ENCODE measurements at regions not wholly inside any gene's neighbourhood (a gene's known extent, or its start where the extent isn't known, plus 50 kb on each side); places are given as distances from the start of the nearest gene placed in this dataset.

GRCh38 chr2:111642586-111643327 is 241.2 kb downstream of the ANAPC1 start:
- no peak for DNase-seq (ENCODE audit: low read depth)

GRCh38 chr2:111643759-111644158 is 240.2 kb downstream of the ANAPC1 start:
- no peak for DNase-seq (ENCODE audit: low read depth)

- DNase-seq (ENCODE audit: low read depth): no peak
Measured at GRCh38 chr2:111647359-111647758, 236.6 kb downstream of the ANAPC1 start.

- DNase-seq (ENCODE audit: low read depth): no peak
Measured at GRCh38 chr2:111652038-111652437, 232.0 kb downstream of the ANAPC1 start.

GRCh38 chr2:111652681-111653080 is 231.3 kb downstream of the ANAPC1 start:
- no peak for DNase-seq (ENCODE audit: low read depth)

GRCh38 chr2:111653103-111653624 is 230.8 kb downstream of the ANAPC1 start:
- no peak for DNase-seq (ENCODE audit: low read depth)

- DNase-seq (ENCODE audit: low read depth): no peak
Measured at GRCh38 chr2:111653913-111654312, 230.1 kb downstream of the ANAPC1 start.

- DNase-seq (ENCODE audit: low read depth): no peak
Measured at GRCh38 chr2:111654829-111655228, 229.2 kb downstream of the ANAPC1 start.

- no peak for DNase-seq (ENCODE audit: low read depth)
Measured at GRCh38 chr2:111656436-111656835, 227.6 kb downstream of the ANAPC1 start.

- DNase-seq (ENCODE audit: low read depth): no peak
Measured at GRCh38 chr2:111656894-111657293, 227.1 kb downstream of the ANAPC1 start.

- no peak for DNase-seq (ENCODE audit: low read depth)
Measured at GRCh38 chr2:111657351-111657975, 226.5 kb downstream of the ANAPC1 start.

GRCh38 chr2:111659361-111660333 is 224.3 kb downstream of the ANAPC1 start:
- DNase-seq (ENCODE audit: low read depth): peak; percentile 95

- DNase-seq (ENCODE audit: low read depth): no peak
Measured at GRCh38 chr2:111660811-111661210, 223.2 kb downstream of the ANAPC1 start.

GRCh38 chr2:111661286-111661940 is 222.6 kb downstream of the ANAPC1 start:
- DNase-seq (ENCODE audit: low read depth): no peak

GRCh38 chr2:111662039-111662770 is 221.8 kb downstream of the ANAPC1 start:
- peak; percentile 76 for DNase-seq (ENCODE audit: low read depth)

- DNase-seq (ENCODE audit: low read depth): peak; percentile 83
Measured at GRCh38 chr2:111662771-111663470, 221.1 kb downstream of the ANAPC1 start.

- DNase-seq (ENCODE audit: low read depth): peak; percentile 7
Measured at GRCh38 chr2:111663471-111664274, 220.3 kb downstream of the ANAPC1 start.

GRCh38 chr2:111664275-111664850 is 219.6 kb downstream of the ANAPC1 start:
- DNase-seq (ENCODE audit: low read depth): no peak

GRCh38 chr2:111665011-111665410 is 219.0 kb downstream of the ANAPC1 start:
- no peak for DNase-seq (ENCODE audit: low read depth)

Data from M059J (cell line).